ENCODE measurements at regions not wholly inside any gene's neighbourhood (a gene's known extent, or its start where the extent isn't known, plus 50 kb on each side); places are given as distances from the start of the nearest gene placed in this dataset.

- H2AFZ ChIP-seq, result no peak overlapping the region
- no peaks in the 10 kb centered on the region for H3F3A ChIP-seq (ENCODE audit: insufficient read depth, low read depth)
- H3K9me2 ChIP-seq (ENCODE audit: insufficient read depth), result no peaks in the 10 kb centered on the region
- no peaks in the 10 kb centered on the region for H3K79me2 ChIP-seq (ENCODE audit: low read depth)
- H3K9me3 ChIP-seq (ENCODE audit: insufficient read depth, low read depth), result no peaks in the 10 kb centered on the region
- H4K20me1 ChIP-seq (ENCODE audit: insufficient read depth), result no peaks in the 10 kb centered on the region
- H3K27me3 ChIP-seq (ENCODE audit: insufficient read depth, low read depth), result no peaks in the 10 kb centered on the region
- no peaks in the 10 kb centered on the region for H3K36me3 ChIP-seq (ENCODE audit: low read depth)
- H3K27ac ChIP-seq, result no peak overlapping the region
- intact Hi-C loops (cut with micrococcal nuclease; ENCODE audit: unreplicated experiment), result no loop called here
- POLR2A ChIA-PET (ENCODE audit: unreplicated experiment), result no interaction called here
- TF ChIP-seq CTCF (conservative IDR thresholded peaks at IDR 0.05), result no peak
- no peak for TF ChIP-seq EZH2 (IDR thresholded peaks at IDR 0.05; ENCODE audit: low read depth)
- H3K4me1 ChIP-seq (replicated peaks; ENCODE audit: insufficient read depth), result no peaks in the 10 kb centered on the region
- no peak for DNase-seq
- no TSS peak for BruUV-seq (replicated peaks)
- H3K4me3 ChIP-seq, result no peak overlapping the region
- CTCF ChIA-PET, result no interaction called here
- H3K4me2 ChIP-seq, result no peak overlapping the region
These were observed 923.0 kb upstream of the CELF2 start for GRCh38 chr10:10094691-10095090.

- H3K9me3 ChIP-seq (ENCODE audit: insufficient read depth, low read depth), result no peaks in the 10 kb centered on the region
- no TSS peak for BruUV-seq (replicated peaks)
- no peak overlapping the region for H3K27ac ChIP-seq
- no peak overlapping the region for H3K4me3 ChIP-seq
- H4K20me1 ChIP-seq (ENCODE audit: insufficient read depth), result no peaks in the 10 kb centered on the region
- ChIA-PET CTCF (interaction anchor here (0.6 kb wide), 1 partner anchor 1671 kb away, joined by 5 read pairs; no protein-coding TSS in a partner anchor), POLR2A (ENCODE audit: unreplicated experiment) (no interaction called here)
- TF ChIP-seq EZH2 (IDR thresholded peaks at IDR 0.05; ENCODE audit: low read depth) (no peak), CTCF (conservative IDR thresholded peaks at IDR 0.05) (no peak)
- H3K4me2 ChIP-seq, result no peak overlapping the region
- no peaks in the 10 kb centered on the region for H3K79me2 ChIP-seq (ENCODE audit: low read depth)
- H3K27me3 ChIP-seq (ENCODE audit: insufficient read depth, low read depth), result no peaks in the 10 kb centered on the region
- no peaks in the 10 kb centered on the region for H3K4me1 ChIP-seq (replicated peaks; ENCODE audit: insufficient read depth)
- H3K9me2 ChIP-seq (ENCODE audit: insufficient read depth), result no peaks in the 10 kb centered on the region
- H3K36me3 ChIP-seq (ENCODE audit: low read depth), result no peaks in the 10 kb centered on the region
- DNase-seq, result no peak
- H3F3A ChIP-seq (ENCODE audit: insufficient read depth, low read depth), result no peaks in the 10 kb centered on the region
- no peak overlapping the region for H2AFZ ChIP-seq
- intact Hi-C loops (cut with micrococcal nuclease; ENCODE audit: unreplicated experiment), result no loop called here
These were observed 921.4 kb upstream of the CELF2 start for GRCh38 chr10:10096296-10096695.

- H4K20me1 ChIP-seq (ENCODE audit: insufficient read depth), result no peaks in the 10 kb centered on the region
- no peak for DNase-seq
- intact Hi-C loops (cut with micrococcal nuclease; ENCODE audit: unreplicated experiment), result no loop called here
- H3K9me2 ChIP-seq (ENCODE audit: insufficient read depth), result no peaks in the 10 kb centered on the region
- no peaks in the 10 kb centered on the region for H3K9me3 ChIP-seq (ENCODE audit: insufficient read depth, low read depth)
- no peak overlapping the region for H3K4me3 ChIP-seq
- no peak overlapping the region for H3K4me2 ChIP-seq
- H3K27ac ChIP-seq, result no peak overlapping the region
- ChIA-PET POLR2A (ENCODE audit: unreplicated experiment) (no interaction called here), CTCF (interaction anchor here (0.6 kb wide), 1 partner anchor 1670 kb away, joined by 5 read pairs; no protein-coding TSS in a partner anchor)
- H3K79me2 ChIP-seq (ENCODE audit: low read depth), result no peaks in the 10 kb centered on the region
- no peaks in the 10 kb centered on the region for H3F3A ChIP-seq (ENCODE audit: insufficient read depth, low read depth)
- no peaks in the 10 kb centered on the region for H3K27me3 ChIP-seq (ENCODE audit: insufficient read depth, low read depth)
- H3K4me1 ChIP-seq (replicated peaks; ENCODE audit: insufficient read depth), result no peaks in the 10 kb centered on the region
- TF ChIP-seq CTCF (conservative IDR thresholded peaks at IDR 0.05) (no peak), EZH2 (IDR thresholded peaks at IDR 0.05; ENCODE audit: low read depth) (no peak)
- no TSS peak for BruUV-seq (replicated peaks)
- H3K36me3 ChIP-seq (ENCODE audit: low read depth), result no peaks in the 10 kb centered on the region
- H2AFZ ChIP-seq, result no peak overlapping the region
These were observed 920.8 kb upstream of the CELF2 start for GRCh38 chr10:10096898-10097297.
